Mesendoderm (in vitro differentiated cells): ENCODE measurements at regions not wholly inside any gene's neighbourhood (a gene's known extent, or its start where the extent isn't known, plus 50 kb on each side); places are given as distances from the start of the nearest gene placed in this dataset.

ENCODE experiments used
- DNase-seq: peaks from one replicate; pipeline ENCODE4 v3.0.0; 2013
- H2AK5ac ChIP-seq: 2 replicates; pipeline ENCODE4 v1.6.1; 2013; ENCODE audit warnings: low read length, inconsistent platforms
- H2BK120ac ChIP-seq: 2 replicates; pipeline ENCODE4 v1.6.1; 2013; ENCODE audit warnings: low read depth, mild to moderate bottlenecking, low read length, moderate library complexity, mixed read lengths
- H2BK15ac ChIP-seq: replicated peaks from 2 replicates; pipeline ENCODE4 v1.6.1; 2013; ENCODE audit warnings: low read depth, mild to moderate bottlenecking, moderate library complexity
- H2BK5ac ChIP-seq: 2 replicates; pipeline ENCODE4 v1.6.1; 2013; ENCODE audit warnings: low read length, inconsistent platforms
- H3K18ac ChIP-seq: 2 replicates; pipeline ENCODE4 v1.6.1; 2013; ENCODE audit warnings: mild to moderate bottlenecking, low read length, mixed read lengths
- H3K23ac ChIP-seq: one replicate; pipeline ENCODE4 v1.6.1; 2013; ENCODE audit warnings: low read length
- H3K27ac ChIP-seq: 2 replicates; pipeline ENCODE4 v1.5.1; 2013; ENCODE audit warnings: low read depth, mild to moderate bottlenecking, inconsistent platforms, low read length, moderate library complexity
- H3K27me3 ChIP-seq: 2 replicates; pipeline ENCODE4 v1.6.1; 2013; ENCODE audit warnings: low read length, control low read depth, mild to moderate bottlenecking, inconsistent platforms; ENCODE audit not compliant: insufficient read depth, poor library complexity
- H3K36me3 ChIP-seq: 2 replicates; pipeline ENCODE4 v1.6.1; 2013; ENCODE audit warnings: low read length, inconsistent platforms; ENCODE audit not compliant: control insufficient read depth, insufficient read depth
- H3K4ac ChIP-seq: one replicate; pipeline ENCODE4 v1.6.1; 2013; ENCODE audit warnings: low read depth, mild to moderate bottlenecking, low read length, moderate library complexity
- H3K4me1 ChIP-seq: 2 replicates; pipeline ENCODE4 v1.6.1; 2013; ENCODE audit warnings: low read depth, low read length, inconsistent platforms; ENCODE audit not compliant: control insufficient read depth
- H3K4me2 ChIP-seq: 2 replicates; pipeline ENCODE4 v1.6.1; 2013; ENCODE audit warnings: low read length
- H3K4me3 ChIP-seq: 2 replicates; pipeline ENCODE4 v1.5.1; 2013; ENCODE audit warnings: mild to moderate bottlenecking, low read length
- H3K56ac ChIP-seq: one replicate; pipeline ENCODE4 v1.6.1; 2013; ENCODE audit warnings: low read length
- H3K79me1 ChIP-seq: 2 replicates; pipeline ENCODE4 v1.6.1; 2013; ENCODE audit warnings: low read length, inconsistent platforms
- H3K79me2 ChIP-seq: 2 replicates; pipeline ENCODE4 v1.6.1; 2013; ENCODE audit warnings: mild to moderate bottlenecking, low read length; ENCODE audit not compliant: control insufficient read depth, insufficient read depth
- H3K9ac ChIP-seq: 2 replicates; pipeline ENCODE4 v1.6.1; 2013; ENCODE audit warnings: low read length, inconsistent platforms
- H4K5ac ChIP-seq: one replicate; pipeline ENCODE4 v1.6.1; 2013; ENCODE audit warnings: low read length
- H4K8ac ChIP-seq: one replicate; pipeline ENCODE4 v1.6.1; 2013; ENCODE audit warnings: low read depth, mild to moderate bottlenecking, control low read depth, low read length, moderate library complexity
- WGBS: extraction: QIAGEN DNeasy Blood & Tissue Kit; methylation state at CpG from one replicate; pipeline ENCODE4 v1.1.7; 2013; ENCODE audit warnings: low lambda C conversion rate, missing lambda C conversion rate; ENCODE audit not compliant: insufficient coverage; ENCODE audit errors: extremely low coverage; 5-methylcytosine and 5-hydroxymethylcytosine counted together

DNA sequence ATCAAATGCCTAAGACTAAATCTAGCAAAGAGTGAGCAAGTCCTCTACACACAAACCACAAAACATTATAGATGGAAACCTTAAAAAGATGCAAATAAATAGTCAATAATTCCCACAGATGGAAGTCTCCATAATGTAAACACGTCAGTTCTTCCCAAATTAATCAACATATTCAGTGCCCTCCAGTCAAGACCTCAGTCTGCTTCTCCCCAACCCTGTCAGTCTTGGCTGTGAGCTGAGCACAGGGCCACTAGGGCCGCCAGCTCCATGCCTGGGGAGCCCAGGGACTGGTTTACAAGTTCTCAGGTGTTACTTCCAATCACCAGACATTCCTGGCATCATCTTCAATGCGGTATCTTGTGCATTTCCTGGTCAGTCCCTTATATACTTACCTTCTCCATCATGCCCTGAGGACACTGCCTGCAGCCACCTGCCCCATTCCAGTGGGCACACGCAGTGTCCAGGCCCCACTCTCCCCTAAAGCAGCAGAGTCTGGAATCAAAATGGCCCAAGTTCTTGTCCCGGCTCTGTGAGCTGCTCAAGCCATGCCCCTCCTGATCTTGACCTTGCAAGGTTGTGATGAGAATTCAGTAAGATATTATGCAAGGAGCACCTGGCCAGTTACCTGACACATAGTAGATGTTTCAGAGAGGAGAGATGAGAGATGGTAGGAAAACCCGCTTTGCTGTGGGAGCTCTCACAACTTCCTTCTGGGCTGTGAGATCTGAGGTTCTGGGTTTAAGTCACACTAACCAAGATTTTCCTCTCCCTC lies 207.9 kb upstream of the RAB6C start:
- H2BK5ac ChIP-seq = no peak overlapping the region
- H3K23ac ChIP-seq = no peak overlapping the region
- no peak overlapping the region for H3K18ac ChIP-seq
- H3K9ac ChIP-seq = no peak overlapping the region
- H4K5ac ChIP-seq = no peak overlapping the region
- H3K36me3 ChIP-seq = no peaks in the 10 kb centered on the region
- H3K4me1 ChIP-seq = no peaks in the 10 kb centered on the region
- no peak overlapping the region for H3K4me3 ChIP-seq
- no peak overlapping the region for H3K27ac ChIP-seq
- no peak overlapping the region for H2AK5ac ChIP-seq
- H3K79me2 ChIP-seq = no peaks in the 10 kb centered on the region
- no peak overlapping the region for H4K8ac ChIP-seq
- no peak overlapping the region for H3K4me2 ChIP-seq
- WGBS = no CpG with 5 or more reads among the region's 6 CpGs
- no peak overlapping the region for H2BK120ac ChIP-seq
- no peaks in the 10 kb centered on the region for H3K27me3 ChIP-seq
- no peak for DNase-seq
- H3K79me1 ChIP-seq = no peaks in the 10 kb centered on the region
- no peak overlapping the region for H3K4ac ChIP-seq
- H3K56ac ChIP-seq = no peak overlapping the region
- no peak overlapping the region for H2BK15ac ChIP-seq

- H4K8ac ChIP-seq = no peak overlapping the region
- no peak overlapping the region for H2AK5ac ChIP-seq
- H3K23ac ChIP-seq = no peak overlapping the region
- no peak overlapping the region for H4K5ac ChIP-seq
- H3K36me3 ChIP-seq = no peaks in the 10 kb centered on the region
- H3K56ac ChIP-seq = no peak overlapping the region
- no CpG with 5 or more reads among the region's 2 CpGs for WGBS
- H2BK120ac ChIP-seq = no peak overlapping the region
- H3K4me3 ChIP-seq = no peak overlapping the region
- no peak overlapping the region for H3K27ac ChIP-seq
- no peak overlapping the region for H2BK5ac ChIP-seq
- no peak overlapping the region for H3K4ac ChIP-seq
- no peaks in the 10 kb centered on the region for H3K79me1 ChIP-seq
- H3K4me2 ChIP-seq = no peak overlapping the region
- H3K9ac ChIP-seq = no peak overlapping the region
- H3K27me3 ChIP-seq = no peaks in the 10 kb centered on the region
- no peak for DNase-seq
- H3K4me1 ChIP-seq = no peaks in the 10 kb centered on the region
- H3K79me2 ChIP-seq = no peaks in the 10 kb centered on the region
- no peak overlapping the region for H2BK15ac ChIP-seq
- no peak overlapping the region for H3K18ac ChIP-seq
These were observed 207.3 kb upstream of the RAB6C start for GRCh38 chr2:129772190-129772579.

- Histone ChIP-seq H3K79me2 (no peaks in the 10 kb centered on the region), H3K4ac (no peak overlapping the region), H3K23ac (no peak overlapping the region), H3K56ac (no peak overlapping the region), H2BK120ac (no peak overlapping the region), H4K8ac (no peak overlapping the region), H3K4me2 (no peak overlapping the region), H3K9ac (no peak overlapping the region), H3K4me1 (peaks cover 4% of the 10 kb centered on the region), H3K27me3 (no peaks in the 10 kb centered on the region), H2BK15ac (no peak overlapping the region), H2AK5ac (no peak overlapping the region), H4K5ac (no peak overlapping the region), H3K79me1 (no peaks in the 10 kb centered on the region), H3K18ac (no peak overlapping the region), H3K36me3 (no peaks in the 10 kb centered on the region), H2BK5ac (no peak overlapping the region), H3K4me3 (no peak overlapping the region), H3K27ac (no peak overlapping the region)
- DNase-seq = no peak
- WGBS = no CpG with 5 or more reads among the region's 3 CpGs
These were observed 203.4 kb upstream of the RAB6C start for GRCh38 chr2:129775952-129776653.

DNA sequence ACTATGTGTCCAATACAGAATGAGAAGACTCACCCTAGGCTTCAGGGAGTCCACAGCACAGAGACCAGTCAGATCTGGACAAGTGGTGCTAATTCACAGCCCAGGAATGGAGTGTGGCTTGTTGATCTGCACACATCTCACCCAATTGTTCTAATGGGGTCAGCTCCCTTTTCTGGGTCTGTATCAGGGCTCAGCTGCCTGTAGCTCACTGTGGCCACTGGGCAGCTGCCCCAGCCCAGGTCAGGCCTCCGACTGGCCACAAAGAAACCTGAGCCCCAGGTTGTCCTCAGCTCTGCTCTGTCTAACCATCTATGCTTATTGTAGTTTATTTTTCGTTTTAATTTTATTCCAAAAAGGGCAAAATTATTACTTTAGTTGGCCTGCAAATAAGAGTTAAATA lies 202.3 kb upstream of the RAB6C start:
- no peaks in the 10 kb centered on the region for H3K79me1 ChIP-seq

DNA sequence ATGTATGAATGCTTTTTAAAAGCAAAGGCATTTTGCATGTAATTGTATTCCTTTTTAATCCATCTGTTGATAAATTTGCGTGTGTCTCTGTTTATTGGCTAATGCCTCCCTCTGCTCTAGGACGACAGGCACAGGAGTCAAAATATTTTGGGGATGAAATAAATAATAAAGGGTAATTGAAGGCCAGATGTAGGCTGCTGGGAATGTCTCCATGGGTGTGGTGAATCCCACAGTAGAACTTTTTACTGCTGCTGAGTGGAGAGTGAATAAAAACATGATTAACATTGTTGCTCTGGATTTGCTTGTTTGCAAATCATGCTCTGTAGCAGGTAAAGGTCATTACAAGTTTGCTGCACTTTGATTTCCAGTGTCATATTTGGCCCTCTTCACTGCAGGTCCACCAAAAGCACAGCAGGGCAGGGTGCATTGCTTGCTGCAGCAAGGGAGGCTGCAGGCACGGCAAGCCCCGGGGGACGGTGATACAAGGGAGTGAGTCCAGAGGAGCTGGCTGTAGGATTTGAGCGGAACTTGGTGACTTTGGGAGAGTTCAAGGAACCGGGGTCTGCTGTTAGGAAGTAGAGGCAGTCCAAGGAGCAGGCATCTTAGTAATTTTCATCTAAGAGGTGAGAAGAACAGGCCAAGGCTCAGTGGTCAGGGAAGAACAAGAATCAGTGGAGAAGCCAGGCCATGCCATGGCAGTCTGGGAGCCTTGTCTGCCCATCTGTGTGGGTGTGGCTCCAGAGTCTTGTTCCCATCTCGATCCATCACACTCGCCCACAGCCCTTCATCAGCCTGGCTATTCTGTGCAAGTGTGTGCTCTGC lies 201.5 kb upstream of the RAB6C start:
- Histone ChIP-seq H3K18ac (no peak overlapping the region), H4K5ac (no peak overlapping the region), H2BK120ac (no peak overlapping the region), H3K9ac (no peak overlapping the region), H3K4me2 (no peak overlapping the region), H3K23ac (no peak overlapping the region), H3K79me1 (no peaks in the 10 kb centered on the region), H4K8ac (no peak overlapping the region), H3K4ac (no peak overlapping the region), H3K27me3 (no peaks in the 10 kb centered on the region), H3K4me3 (no peak overlapping the region), H2BK5ac (no peak overlapping the region), H3K4me1 (peaks cover 5% of the 10 kb centered on the region), H2AK5ac (no peak overlapping the region), H3K56ac (no peak overlapping the region), H2BK15ac (no peak overlapping the region), H3K79me2 (no peaks in the 10 kb centered on the region), H3K27ac (no peak overlapping the region), H3K36me3 (no peaks in the 10 kb centered on the region)
- DNase-seq = no peak
- no CpG with 5 or more reads among the region's 9 CpGs for WGBS

More for the DNA sequence above, 202.3 kb upstream of the RAB6C start:
- H3K4me2 ChIP-seq = no peak overlapping the region
- H3K36me3 ChIP-seq = no peaks in the 10 kb centered on the region
- no peak overlapping the region for H4K5ac ChIP-seq
- no peak overlapping the region for H2AK5ac ChIP-seq
- no peak overlapping the region for H2BK5ac ChIP-seq
- H3K4ac ChIP-seq = no peak overlapping the region
- H3K27ac ChIP-seq = no peak overlapping the region
- H3K56ac ChIP-seq = no peak overlapping the region
- no peaks in the 10 kb centered on the region for H3K79me2 ChIP-seq
- no peak overlapping the region for H3K4me3 ChIP-seq
- H4K8ac ChIP-seq = no peak overlapping the region
- H3K18ac ChIP-seq = no peak overlapping the region
- no CpG with 5 or more reads among the region's 2 CpGs for WGBS
- DNase-seq = no peak
- no peak overlapping the region for H3K9ac ChIP-seq
- no peak overlapping the region for H2BK120ac ChIP-seq
- no peak overlapping the region for H2BK15ac ChIP-seq
- H3K4me1 ChIP-seq = peaks cover 5% of the 10 kb centered on the region
- no peaks in the 10 kb centered on the region for H3K27me3 ChIP-seq
- H3K23ac ChIP-seq = no peak overlapping the region
